HPDE6-E6E7 (cell line): ENCODE measurements at regions not wholly inside any gene's neighbourhood (a gene's known extent, or its start where the extent isn't known, plus 50 kb on each side); places are given as distances from the start of the nearest gene placed in this dataset.

Experiments used
- DNase-seq: peaks from one replicate; pipeline ENCODE4 v3.0.0; 2011; ENCODE audit warnings: missing footprints; ENCODE audit errors: extremely low spot score

DNA sequence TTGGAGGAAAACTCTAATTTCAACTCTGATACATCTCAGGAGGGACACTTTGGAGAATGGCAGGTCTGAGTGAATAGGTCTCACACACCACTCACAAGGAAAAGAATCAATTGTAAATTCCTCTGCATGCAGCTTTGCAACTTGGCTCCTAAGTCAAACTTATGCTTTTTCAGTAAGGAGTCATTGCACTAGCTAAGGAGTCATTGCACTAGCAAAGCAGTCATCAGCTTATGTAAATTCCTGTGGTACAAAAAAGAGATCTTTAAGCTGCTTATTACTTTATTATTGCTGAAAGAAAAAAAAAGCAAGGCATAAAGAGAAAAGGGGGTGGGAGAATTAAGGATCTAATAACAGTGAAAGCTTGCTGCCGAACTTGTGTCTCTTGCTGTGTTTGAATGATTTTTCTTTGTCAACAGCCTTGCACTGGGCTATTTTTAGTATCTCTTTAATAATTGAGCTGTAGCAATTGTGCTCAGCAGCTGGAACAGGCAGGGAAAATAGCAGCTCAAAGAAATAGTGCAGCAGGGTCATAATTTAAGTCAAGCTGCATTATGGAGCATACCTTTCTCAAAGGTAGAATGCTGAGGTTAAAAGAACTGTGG is 154.3 kb upstream of the ARPP21 start:
- DNase-seq, result no peak

GRCh38 chr3:35486295-35486694 is 153.0 kb upstream of the ARPP21 start:
- DNase-seq, result no peak

DNA sequence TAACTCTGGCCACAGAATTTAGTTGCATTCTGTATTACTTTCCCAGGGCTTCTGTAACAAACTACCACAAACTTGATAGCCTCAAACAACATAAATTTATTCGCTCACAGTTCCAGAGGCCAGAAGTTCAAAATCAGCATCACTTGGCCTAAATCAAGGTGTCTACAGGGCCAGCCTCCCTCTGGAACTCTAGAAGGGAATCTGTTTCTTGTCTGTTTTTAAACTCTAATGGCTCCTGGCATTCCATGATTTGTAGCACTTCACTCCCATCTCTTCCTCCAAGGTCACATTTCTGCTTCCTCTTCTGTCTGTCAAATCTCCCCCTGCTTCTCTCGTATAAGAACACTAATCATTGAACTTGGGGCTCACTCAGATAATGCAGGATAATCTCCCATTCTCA is 151.9 kb upstream of the ARPP21 start:
- DNase-seq, result no peak

DNA sequence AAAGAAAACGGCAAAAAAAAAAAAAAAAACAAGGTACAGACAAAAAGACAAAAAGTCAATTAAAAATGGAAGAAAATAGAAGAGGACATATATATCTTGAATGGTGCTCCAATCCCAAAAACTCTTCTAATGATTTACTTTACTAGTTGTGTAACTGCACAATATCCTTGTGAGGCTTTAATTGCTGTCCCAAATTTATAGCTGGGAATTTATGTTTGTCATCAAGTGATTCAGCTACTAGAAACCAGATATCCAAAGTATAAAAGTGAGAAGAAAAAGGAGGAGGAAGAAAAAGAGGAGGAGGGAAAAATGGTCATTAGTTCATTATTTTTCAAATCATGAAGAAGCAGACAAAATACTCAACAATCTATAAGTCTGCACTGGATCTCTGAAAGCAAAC is 150.8 kb upstream of the ARPP21 start:
- DNase-seq, result no peak

DNA sequence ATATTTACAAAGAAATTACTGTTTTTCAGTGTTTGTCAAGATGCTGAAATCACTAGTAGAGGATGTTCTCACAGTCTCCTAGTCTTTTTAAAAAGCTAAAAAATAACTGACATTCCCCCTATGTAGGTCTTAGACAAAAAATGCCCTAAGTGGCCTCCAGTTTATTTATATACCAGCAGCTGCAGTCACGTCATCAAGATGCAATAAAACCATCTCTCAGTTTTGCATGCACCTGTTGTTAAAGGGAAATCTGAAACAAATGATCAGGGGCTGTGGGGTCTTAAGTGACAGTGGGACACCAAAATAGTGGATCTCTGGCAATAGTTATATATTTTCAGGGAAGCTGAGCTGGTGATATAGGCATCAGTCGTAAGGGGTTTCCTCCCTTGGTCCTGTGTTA is 146.5 kb upstream of the ARPP21 start:
- no peak for DNase-seq

- no peak for DNase-seq
These were observed 140.7 kb upstream of the ARPP21 start for GRCh38 chr3:35498506-35499210.

- DNase-seq, result no peak
These were observed 138.5 kb upstream of the ARPP21 start for GRCh38 chr3:35500641-35501350.

DNA sequence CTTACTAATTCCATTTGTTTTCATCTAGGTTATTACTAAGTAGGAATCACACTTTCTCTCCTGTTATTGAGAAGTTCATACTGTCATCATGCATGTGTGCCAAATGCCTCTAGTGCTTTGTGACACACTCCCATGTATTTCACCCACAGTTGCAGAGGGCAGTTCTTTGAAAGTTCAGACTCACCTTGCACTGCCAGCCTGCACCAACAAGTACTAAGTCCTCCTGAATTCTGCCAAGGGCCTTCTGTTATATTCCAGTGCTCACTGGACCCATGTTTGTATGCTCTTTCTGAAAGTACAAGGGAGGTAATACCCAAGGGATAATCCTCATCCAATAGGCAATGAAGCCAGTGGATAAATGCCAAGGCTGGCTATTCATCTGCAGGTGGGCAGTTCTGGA is 136.6 kb upstream of the ARPP21 start:
- no peak for DNase-seq

DNA sequence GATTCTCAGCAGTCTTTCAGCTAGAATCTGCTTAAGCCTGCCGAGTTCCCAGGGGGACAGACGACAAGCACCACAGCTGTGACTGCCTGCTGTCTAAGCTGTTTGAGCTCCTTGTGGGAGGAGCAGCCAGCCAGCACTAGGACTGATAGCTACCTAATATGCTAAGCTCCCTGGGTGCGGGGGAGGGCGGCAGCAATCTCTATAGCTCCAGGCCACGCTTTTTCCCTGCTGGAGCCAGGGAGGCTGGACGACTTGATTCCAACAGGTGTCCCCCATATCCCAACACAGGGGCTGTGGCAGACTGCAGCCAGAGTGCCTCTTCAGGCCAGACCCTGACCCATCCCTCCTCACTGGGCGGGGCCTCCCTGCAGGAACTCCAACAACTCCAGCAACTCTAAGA is 134.1 kb upstream of the ARPP21 start:
- DNase-seq, result no peak

- DNase-seq, result no peak
These were observed 133.6 kb upstream of the ARPP21 start for GRCh38 chr3:35505772-35506171.

GRCh38 chr3:35519936-35520335 is 119.4 kb upstream of the ARPP21 start:
- no peak for DNase-seq

- DNase-seq, result no peak
These were observed 118.1 kb upstream of the ARPP21 start for GRCh38 chr3:35521196-35521595.

DNA sequence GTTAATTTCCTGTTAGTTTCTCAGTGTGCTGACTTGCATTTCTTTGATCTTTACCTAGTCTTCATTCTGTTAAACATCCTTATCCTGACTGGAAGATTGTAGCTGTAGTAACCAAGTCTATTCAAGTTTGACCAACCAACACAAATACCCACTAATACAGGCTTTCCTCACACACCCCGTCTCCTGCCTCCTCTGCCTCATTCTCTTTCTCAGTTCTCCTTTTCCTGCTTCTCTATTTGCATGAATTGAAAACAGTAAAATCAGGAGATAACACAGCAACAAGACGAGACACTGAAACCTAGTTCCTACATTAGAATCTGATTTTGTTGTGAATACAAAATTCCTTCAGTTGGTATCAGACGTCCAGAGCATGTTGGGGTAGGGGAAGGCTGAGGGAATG is 116.9 kb upstream of the ARPP21 start:
- no peak for DNase-seq

DNA sequence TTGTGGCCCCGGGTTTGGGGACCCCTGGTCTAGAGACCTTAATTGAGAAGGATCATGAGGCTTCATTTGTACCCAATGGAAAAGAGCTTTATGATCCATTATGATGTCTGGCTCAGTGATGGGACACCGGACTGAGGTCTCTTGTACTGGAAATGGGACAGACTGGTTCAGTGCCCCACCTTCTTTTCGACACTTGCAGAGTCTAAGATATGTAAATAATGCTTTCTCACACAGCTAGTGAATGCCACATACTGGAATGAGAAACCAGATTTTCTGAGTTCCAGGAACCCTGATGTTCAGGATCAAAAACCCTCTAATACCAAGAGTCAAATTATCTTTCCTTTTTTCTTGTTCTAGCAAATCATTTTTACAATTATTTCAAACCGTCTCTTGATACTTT is 116.3 kb upstream of the ARPP21 start:
- DNase-seq, result no peak

- no peak for DNase-seq
These were observed 115.5 kb upstream of the ARPP21 start for GRCh38 chr3:35523838-35524237.

GRCh38 chr3:35524856-35525255 is 114.5 kb upstream of the ARPP21 start:
- no peak for DNase-seq

- no peak for DNase-seq
These were observed 110.6 kb upstream of the ARPP21 start for GRCh38 chr3:35528728-35529127.

DNA sequence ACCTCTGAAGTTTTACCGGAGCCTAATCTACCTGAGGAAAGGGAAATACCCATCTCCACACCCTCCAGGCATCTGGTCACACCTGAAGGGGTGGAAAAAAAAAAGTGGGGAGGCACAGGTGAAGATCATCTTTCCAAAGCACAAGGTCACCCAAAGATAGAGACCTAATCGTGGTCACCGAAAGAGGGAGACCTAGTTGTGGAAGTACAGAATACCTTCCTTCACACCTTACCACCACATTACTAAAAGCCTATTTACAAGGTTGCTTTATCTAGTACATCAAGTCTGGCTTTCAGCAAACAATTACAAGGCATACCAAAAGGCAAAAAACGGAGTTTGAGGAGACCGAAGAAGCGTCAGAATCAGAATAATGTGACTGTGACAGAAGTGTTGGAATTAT is 110.0 kb upstream of the ARPP21 start:
- DNase-seq, result no peak

GRCh38 chr3:35537265-35537664 is 102.1 kb upstream of the ARPP21 start:
- no peak for DNase-seq

GRCh38 chr3:35544976-35545375 is 94.3 kb upstream of the ARPP21 start:
- DNase-seq, result no peak

DNA sequence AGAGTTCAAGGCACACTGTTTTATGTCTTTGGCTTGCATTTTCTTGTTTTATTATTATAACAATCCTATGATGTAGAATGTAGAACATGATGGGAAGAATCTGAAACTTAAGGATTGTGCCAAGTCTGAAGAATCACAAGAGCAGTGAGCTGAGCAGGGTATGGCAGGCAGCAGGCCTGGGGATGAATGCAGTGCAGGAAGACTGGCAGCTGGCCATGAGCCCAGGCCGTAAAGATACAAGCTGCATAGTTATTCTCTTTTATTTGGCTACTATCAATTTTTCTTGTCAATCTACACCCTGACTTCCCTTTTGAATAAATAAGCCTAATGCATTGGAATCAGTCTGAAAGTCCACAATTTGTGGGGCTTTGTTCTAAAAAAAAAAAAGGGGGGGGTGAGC is 89.6 kb upstream of the ARPP21 start:
- DNase-seq, result no peak

DNA sequence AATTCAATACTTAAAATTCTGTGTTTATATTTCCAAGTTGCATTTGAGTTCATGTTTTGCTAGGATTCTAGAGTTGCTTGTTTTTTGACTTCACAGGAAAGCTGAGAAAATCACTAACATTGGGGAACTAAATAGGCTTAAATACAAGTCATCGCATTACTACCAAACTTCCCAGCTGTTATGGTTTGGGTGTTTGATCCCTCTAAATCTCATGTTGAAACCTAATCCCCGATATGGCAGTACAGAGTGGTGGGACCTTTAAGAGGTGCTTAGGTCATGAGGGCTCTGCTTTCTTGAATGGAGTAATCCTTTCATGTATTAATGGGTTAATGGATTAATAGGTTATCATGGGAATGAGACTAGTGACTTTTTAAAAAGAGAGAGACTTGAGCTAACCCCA is 77.2 kb upstream of the ARPP21 start:
- no peak for DNase-seq

DNA sequence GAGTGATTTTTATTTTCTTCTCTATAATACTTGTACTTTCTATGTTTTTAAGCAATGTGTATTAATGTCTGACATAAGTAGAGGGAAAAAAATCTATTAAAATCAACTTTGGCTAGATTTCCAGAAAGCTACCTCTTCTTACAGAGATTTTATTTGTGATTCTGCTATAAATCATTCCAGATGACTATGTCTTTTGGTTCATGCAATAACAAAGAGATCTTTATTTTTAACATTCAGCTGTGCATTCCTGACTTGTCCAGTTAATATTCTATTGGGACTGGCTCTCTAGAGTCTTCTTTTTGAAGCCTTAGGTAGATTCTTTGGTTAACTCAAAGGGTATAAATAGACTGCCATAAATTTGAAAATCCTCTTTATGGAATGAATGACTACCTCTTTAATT is 74.3 kb upstream of the ARPP21 start:
- DNase-seq, result no peak
